Activated CD4-positive, alpha-beta T cell treated with anti-CD3 and anti-CD28 coated beads for 4 hours (primary cell): ENCODE measurements at regions not wholly inside any gene's neighbourhood (a gene's known extent, or its start where the extent isn't known, plus 50 kb on each side); places are given as distances from the start of the nearest gene placed in this dataset.

Experiments used
- DNase-seq, 2 donors: peaks; one replicate each; pipeline ENCODE4 v3.0.0-alpha.2; 2020

GRCh38 chr20:59403962-59404314 lies 103.5 kb downstream of the EDN3 start:
- DNase-seq, result no peak

- no peak for DNase-seq
These were observed 104.3 kb downstream of the EDN3 start for GRCh38 chr20:59404749-59405148.

- DNase-seq, result no peak
These were observed 105.1 kb downstream of the EDN3 start for GRCh38 chr20:59405226-59406200.

GRCh38 chr20:59406446-59406845 lies 106.0 kb downstream of the EDN3 start:
- no peak for DNase-seq

GRCh38 chr20:59411170-59411569 lies 110.8 kb downstream of the EDN3 start:
- DNase-seq, result no peak

DNA sequence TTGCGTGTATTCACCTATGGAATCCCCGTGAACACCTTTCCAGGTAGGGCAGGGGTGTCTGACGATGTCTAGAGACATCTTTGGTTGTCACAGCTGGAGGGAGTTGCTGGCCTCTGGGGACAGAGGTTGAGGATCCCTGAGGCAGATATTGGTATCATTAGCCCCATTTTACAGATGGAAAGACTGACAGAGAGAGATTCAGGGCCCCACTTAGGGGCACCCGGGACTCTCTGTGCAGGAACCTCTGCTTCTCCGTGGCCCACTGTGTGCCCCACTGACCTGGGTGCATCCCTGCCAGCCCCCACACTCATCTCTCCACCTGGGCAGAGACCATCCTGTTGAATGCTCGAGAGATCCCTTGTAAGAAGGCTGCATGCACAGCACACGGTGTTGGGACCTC lies 111.2 kb downstream of the EDN3 start:
- no peak for DNase-seq

- DNase-seq, result no peak
These were observed 111.8 kb downstream of the EDN3 start for GRCh38 chr20:59412181-59412580.

- DNase-seq, result no peak
These were observed 112.5 kb downstream of the EDN3 start for GRCh38 chr20:59412875-59413284.

DNA sequence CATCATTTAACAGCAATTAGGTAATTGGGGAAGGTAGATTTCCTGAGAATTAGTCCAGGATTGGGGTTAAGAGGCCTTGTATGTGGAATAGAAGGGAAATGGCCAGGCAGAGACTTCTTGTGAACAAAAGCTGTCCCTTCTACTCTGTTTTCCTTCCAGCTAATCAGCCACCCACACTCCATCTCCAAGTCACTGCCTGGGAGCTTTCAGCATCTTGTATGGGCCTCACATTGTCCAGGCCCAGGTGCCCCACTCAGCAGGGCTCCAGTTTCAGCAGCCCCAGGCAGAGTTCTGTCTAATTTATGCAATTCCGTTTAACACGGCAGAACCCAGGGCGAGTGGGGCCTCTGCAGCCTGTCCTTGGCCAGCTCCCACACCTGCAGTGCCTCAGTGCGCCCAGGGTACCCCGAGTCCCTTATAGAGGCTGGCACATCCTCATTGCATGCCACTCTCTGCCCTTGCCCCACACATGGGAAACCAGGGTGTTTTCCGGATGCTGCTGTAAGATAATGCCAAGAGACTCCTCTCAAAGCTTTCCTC lies 113.0 kb downstream of the EDN3 start:
- no peak for DNase-seq

DNA sequence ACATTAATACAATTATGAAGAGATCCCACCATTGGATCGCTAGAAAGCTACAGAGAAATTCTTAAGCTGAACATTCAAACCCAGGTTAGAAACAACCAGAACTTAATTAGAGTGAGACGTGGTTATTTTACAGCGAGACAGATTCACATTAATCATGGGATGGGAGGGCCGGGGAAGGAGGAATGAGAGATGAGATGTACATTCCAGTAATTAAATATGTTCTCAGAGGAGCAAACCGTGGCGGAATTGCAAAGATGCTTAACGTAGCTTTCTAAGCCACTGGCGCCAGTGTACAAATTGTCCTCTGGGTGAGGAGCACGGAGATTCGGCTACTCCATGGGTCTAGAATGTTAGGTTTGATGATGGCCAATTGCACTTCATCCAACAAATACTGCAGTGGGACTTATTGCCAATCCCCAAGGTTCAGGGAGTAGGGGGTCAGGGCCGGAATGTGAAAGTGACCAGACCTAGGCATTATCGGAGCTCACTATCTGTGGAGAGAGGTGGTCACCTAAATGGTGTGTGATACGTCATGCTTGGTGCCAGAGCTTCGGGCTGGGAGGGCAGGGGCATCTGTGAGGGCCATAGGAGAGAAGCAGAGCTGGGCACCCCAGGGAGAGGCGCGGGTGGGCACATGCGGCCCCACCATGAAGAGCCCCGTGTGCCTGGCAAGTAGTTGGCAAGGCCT lies 114.7 kb downstream of the EDN3 start:
- no peak for DNase-seq

- DNase-seq, result no peak
These were observed 116.5 kb downstream of the EDN3 start for GRCh38 chr20:59416916-59417315.

GRCh38 chr20:59421089-59421488 lies 120.7 kb downstream of the EDN3 start:
- no peak for DNase-seq

DNA sequence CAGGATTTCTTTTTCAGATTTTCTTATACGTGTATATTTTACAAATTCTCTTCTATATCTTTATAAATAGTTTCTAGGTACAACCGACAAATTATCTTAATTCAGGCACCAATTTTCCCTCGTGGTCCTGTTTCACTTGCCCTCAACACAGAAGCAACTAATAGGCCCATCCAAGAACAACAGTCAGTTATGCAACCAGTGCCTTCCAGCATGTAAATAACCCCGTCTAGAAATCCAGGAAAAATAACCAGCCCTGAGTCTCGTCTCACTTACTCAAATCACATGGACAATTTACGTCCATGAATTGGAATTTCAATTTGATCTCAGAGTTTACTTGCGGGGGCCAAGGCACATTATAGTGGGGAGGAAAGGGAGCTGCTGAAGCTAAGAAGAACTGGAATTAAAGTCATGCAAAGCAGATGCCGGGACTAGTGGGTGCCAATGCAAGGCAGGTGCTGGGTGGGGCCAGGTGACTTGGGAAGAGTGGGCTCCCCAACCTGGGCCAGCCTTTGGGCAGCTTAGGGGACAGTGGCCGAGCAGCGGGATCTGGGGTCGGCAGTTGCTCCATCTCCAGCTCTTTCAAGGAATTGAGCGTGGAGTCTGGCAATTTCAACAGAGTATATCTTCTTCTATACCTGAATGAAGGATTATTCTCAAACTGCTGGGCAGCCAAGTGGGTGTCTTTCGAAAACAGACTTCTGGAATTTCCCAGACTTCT lies 121.7 kb downstream of the EDN3 start:
- no peak for DNase-seq

DNA sequence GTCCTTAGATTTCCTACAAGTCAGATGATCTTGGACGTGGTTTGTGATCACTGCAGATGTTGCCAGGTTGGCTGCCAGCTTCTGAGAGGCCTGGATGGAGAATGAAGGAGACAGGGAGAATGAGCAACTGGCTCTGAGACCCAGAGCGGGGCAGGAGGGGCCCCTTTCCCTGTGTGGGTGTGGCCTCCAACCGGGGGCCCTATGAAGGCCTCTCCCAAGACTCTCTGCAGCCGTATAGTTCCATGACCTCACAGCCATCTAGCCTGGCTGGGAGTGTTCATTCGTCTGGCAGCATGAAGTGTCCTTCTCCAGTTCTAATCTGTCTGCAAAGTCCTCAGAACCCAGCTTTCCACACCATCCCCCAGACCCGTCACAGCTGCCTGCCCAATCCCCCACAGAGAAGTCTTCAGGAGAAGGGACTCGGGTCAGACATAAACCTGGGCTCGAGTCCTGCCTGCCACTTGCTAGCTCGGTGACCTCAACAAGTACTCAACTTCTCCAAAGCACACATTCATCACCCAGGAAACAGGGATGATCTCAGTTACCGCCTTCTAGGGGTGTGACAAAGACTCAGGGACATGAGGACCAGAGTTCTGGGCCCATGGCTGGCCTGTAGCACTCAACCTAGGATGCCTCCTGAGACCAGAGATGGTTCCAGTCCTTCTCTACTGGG lies 122.6 kb downstream of the EDN3 start:
- DNase-seq, result no peak

DNA sequence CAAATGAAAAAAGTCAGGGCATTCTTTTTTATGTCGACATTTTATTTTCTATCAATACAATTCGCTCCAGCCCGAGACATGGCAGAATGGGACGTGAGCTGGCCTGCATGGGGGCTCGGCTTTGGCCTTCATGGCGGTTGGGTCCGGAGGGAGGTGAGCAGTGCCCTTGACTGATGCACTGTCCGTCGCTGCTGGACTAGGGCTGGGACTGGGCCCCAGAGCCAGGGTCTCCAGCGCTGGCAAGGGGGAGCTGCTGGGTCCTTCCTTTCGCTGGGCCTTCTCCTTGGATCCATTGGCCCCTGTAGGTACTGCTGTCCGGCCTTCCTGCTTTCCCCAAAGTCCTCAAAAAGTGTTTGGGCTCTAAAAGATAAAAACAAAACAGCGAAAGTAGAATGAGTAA lies 124.6 kb downstream of the EDN3 start:
- no peak for DNase-seq

DNA sequence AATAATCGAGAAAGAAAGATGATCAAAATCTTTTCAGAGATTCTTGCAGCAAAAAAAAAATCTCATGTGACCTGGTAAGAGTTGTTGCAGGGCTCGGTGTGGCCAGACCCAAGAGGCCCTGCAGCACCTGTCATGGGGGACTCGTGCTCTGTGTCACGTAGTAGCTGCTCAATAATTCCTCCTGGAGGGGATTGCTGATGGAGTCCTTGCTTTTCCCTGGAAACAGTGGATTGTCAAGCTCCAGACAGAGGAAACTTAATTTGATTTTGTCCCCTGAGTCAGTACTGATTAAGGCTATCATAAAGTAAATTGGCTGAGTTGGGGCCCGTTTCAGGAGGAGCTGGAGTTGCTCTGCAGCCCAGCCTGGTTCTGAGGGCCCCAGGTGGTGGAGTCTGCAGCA lies 125.2 kb downstream of the EDN3 start:
- DNase-seq, result no peak

DNA sequence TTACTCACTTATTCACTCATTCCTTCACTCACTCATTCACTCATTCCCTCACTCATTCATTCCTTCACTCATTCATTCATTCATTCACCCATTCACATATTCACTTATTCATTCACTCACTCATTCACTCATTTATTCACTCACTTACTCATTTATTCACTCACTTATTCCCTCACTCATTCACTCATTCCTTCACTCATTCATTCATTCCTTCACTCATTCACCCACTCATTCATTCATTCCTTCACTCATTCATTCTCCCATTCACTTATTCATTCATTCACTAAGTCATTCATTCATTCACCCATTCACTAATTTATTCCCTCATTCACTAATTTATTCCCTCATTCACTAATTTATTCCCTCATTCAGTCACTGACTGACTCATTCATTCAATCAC lies 127.6 kb downstream of the EDN3 start:
- DNase-seq, result no peak

DNA sequence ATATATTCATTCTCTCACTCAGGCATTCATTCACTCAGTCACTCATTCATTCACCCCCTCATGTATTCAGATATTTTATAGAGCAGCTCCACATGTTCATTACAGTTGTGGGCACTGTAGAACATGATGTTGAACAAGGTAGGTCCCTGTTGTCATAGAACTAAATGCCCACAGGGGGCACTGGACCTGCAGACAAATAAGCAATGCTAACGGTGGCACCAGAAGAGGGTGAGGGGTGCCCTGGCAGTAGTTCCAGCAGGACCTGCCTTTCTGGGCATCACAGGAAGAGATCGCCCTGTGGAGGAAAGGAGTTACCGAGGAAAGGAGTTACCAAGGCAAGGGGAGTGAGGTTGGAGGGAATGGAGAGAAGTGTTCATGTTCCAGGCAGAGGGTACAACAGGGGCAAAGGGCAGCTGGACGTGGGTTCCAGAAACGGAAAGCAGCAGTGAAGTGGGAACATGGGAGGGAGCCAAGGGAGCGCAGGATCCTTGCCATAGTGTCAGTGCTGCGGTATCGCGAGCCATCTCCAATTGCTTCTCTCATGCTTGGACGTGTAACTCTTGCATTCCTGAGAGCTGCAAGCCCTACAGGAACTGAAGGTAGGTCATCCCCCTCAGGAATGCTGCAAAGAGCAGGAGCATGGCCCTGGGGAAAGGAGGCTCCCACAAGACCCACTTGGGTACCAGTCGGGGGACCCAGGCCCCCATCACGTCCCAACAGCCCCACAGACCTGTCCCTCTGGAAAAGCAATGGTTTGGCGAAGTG lies 128.2 kb downstream of the EDN3 start:
- no peak for DNase-seq

- DNase-seq, result no peak
These were observed 129.0 kb downstream of the EDN3 start for GRCh38 chr20:59429396-59429795.

- no peak for DNase-seq
These were observed 130.6 kb downstream of the EDN3 start for GRCh38 chr20:59431014-59431413.

DNA sequence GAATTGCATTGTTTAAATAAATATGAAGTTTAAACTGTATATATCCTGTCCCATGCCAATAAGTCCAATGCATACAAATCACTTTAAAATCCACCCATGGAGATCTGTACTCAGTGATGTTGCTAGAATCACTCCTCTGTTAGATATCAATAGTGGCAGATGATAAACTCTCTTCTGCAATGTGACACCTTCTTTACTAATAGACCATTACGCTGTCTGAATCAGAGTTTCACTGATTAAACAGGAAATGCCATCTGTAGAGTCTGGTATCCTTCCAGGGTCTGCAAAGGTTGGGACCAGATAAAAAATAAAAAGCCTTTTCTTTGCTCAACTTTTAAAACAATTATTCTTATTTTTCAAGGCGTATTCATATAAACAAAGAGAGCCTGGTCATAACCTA lies 134.5 kb downstream of the EDN3 start:
- no peak for DNase-seq

DNA sequence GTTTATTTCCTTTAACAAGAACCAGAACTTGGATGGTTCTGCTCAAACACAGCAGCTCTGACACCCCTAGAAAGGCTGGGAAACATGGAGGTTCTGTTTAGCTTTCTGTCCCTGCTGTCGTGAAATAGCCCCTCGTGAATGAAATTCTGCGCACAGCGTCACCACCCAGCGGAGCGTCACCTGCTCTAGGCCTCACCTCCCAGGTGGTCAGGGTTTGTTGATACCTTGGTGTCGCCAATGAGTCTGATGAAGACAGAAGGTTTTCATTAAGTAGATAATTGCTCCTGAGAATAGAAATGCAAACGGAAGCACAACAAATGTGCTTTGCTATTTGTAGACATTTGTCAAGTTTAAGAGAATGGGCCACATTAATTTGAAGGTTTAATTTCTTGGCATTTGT lies 135.1 kb downstream of the EDN3 start:
- DNase-seq, result no peak
